ENCODE measurements at regions not wholly inside any gene's neighbourhood (a gene's known extent, or its start where the extent isn't known, plus 50 kb on each side); places are given as distances from the start of the nearest gene placed in this dataset.

DNA sequence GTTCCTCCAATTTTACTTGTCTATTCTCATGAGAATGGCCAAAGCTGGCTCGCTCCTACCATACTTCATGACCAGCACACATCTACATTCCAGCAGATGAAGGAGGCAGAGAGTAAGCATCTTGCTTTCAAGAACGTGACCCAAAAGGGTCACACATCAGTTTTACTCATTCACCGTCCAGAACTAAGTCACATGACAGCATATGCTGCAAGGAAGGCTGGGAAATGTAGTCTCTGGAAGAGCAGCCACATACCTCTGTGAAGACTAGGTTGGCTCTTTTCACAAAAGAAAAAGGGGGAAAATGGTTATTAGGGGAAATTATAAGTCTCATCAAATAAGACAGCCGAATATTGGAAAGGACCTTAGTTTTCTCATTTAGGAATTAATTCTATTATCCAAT lies 835.3 kb downstream of the EPHA4 start:
- TF ChIP-seq ZFX (IDR thresholded peaks at IDR 0.05; ENCODE audit: borderline replicate concordance), result no peak
- TF ChIP-seq, protein P1, sequence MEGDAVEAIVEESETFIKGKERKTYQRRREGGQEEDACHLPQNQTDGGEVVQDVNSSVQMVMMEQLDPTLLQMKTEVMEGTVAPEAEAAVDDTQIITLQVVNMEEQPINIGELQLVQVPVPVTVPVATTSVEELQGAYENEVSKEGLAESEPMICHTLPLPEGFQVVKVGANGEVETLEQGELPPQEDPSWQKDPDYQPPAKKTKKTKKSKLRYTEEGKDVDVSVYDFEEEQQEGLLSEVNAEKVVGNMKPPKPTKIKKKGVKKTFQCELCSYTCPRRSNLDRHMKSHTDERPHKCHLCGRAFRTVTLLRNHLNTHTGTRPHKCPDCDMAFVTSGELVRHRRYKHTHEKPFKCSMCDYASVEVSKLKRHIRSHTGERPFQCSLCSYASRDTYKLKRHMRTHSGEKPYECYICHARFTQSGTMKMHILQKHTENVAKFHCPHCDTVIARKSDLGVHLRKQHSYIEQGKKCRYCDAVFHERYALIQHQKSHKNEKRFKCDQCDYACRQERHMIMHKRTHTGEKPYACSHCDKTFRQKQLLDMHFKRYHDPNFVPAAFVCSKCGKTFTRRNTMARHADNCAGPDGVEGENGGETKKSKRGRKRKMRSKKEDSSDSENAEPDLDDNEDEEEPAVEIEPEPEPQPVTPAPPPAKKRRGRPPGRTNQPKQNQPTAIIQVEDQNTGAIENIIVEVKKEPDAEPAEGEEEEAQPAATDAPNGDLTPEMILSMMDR (IDR thresholded peaks at IDR 0.05), result no peak

Data from 22Rv1 (cell line).